Nephron progenitor cell (in vitro differentiated cells): ENCODE measurements at regions not wholly inside any gene's neighbourhood (a gene's known extent, or its start where the extent isn't known, plus 50 kb on each side); places are given as distances from the start of the nearest gene placed in this dataset.

Experiments
- DNase-seq: peaks from one replicate; pipeline ENCODE4 v3.0.0; 2021
- H3K27ac Mint-ChIP-seq: 2 replicates; pipeline ENCODE4 v1.8.0; 2021; ENCODE audit warnings: mild to moderate bottlenecking, moderate library complexity, mixed read lengths
- H3K27me3 Mint-ChIP-seq: 2 replicates; pipeline ENCODE4 v1.8.0; 2021; ENCODE audit warnings: mild to moderate bottlenecking, low read depth, mixed read lengths; ENCODE audit not compliant: poor library complexity
- H3K36me3 Mint-ChIP-seq: 2 replicates; pipeline ENCODE4 v1.8.0; 2021; ENCODE audit warnings: low read depth, mixed read lengths
- H3K4me1 Mint-ChIP-seq: 2 replicates; pipeline ENCODE4 v1.8.0; 2021; ENCODE audit warnings: mixed read lengths
- H3K4me3 Mint-ChIP-seq: 2 replicates; pipeline ENCODE4 v1.8.0; 2021; ENCODE audit warnings: mild to moderate bottlenecking, moderate library complexity, mixed read lengths
- H3K9me3 Mint-ChIP-seq: 2 replicates; pipeline ENCODE4 v1.8.0; 2021; ENCODE audit warnings: mild to moderate bottlenecking, moderate library complexity, mixed read lengths
- TF ChIP-seq, protein P1 (sequence below): fragments of 200-600 bp; sonication (generic); IDR thresholded peaks from 2 replicates; pipeline ENCODE4 v1.5.0; 2021; ENCODE audit warnings: antibody characterized with exemption

DNA sequence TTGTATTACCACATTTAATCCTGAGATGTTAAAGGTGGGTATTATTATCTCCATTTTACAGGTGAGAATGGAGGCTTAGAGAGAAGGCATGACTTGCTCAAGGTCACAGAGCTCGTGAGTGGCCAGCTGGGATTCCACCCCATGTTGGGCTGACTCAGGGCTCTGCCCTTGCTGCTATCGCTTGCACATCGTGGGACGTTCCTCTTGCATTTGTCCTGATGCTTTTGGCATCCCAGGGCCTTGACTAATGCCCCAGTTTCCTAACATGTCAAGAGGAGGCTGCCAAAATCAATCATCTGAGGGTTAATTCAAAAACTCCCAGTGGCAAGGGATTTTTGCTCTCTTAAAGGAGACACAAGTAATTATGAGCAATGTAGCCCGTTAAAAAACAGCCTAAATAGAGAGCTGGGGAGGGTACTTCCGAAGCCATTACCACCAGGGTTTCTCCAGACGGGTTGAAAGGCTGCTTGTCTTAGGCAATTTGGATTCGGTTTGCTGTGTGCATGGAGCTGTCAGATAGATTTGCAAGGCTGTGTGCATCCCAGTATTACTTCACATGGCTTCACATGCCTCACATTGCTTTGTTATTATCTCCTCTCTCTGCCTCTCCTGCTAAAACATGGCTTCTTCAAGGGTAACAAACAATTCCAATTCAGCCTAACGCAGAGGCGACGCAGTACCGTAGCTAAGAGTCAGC lies 347.4 kb downstream of the DRD1 start:
- Mint-ChIP-seq H3K27me3 (peaks cover 9% of the 10 kb centered on the region), H3K36me3 (no peaks in the 10 kb centered on the region), H3K27ac (no peak overlapping the region), H3K4me1 (peaks cover 12% of the 10 kb centered on the region), H3K4me3 (no peak overlapping the region), H3K9me3 (peaks cover 5% of the 10 kb centered on the region)
- no peak for DNase-seq
- TF ChIP-seq, protein P1, sequence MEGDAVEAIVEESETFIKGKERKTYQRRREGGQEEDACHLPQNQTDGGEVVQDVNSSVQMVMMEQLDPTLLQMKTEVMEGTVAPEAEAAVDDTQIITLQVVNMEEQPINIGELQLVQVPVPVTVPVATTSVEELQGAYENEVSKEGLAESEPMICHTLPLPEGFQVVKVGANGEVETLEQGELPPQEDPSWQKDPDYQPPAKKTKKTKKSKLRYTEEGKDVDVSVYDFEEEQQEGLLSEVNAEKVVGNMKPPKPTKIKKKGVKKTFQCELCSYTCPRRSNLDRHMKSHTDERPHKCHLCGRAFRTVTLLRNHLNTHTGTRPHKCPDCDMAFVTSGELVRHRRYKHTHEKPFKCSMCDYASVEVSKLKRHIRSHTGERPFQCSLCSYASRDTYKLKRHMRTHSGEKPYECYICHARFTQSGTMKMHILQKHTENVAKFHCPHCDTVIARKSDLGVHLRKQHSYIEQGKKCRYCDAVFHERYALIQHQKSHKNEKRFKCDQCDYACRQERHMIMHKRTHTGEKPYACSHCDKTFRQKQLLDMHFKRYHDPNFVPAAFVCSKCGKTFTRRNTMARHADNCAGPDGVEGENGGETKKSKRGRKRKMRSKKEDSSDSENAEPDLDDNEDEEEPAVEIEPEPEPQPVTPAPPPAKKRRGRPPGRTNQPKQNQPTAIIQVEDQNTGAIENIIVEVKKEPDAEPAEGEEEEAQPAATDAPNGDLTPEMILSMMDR, result no peak

DNA sequence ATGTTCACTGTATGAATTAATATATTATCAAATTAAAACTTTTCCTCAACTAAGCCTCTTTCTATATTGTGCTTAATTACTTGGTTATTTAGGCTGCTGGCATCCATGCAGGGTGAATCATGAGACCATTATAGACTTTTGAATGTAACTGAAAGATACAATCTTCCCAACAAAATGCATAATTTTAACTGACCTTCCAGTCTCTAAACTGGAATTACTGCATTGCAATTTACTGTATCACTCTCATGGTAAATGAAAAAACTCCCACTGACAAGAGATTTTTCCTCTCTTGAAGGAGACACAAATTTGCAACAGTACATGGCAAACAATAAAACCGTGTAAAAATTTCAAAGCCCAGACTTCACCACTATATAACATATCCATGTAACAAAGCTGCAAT lies 349.5 kb downstream of the DRD1 start:
- no peaks in the 10 kb centered on the region for H3K36me3 Mint-ChIP-seq
- peaks cover 12% of the 10 kb centered on the region for H3K4me1 Mint-ChIP-seq
- H3K27ac Mint-ChIP-seq, result no peak overlapping the region
- H3K4me3 Mint-ChIP-seq, result no peak overlapping the region
- H3K27me3 Mint-ChIP-seq, result peaks cover 6% of the 10 kb centered on the region
- peaks cover 5% of the 10 kb centered on the region for H3K9me3 Mint-ChIP-seq
- TF ChIP-seq, protein P1, result no peak
- DNase-seq, result no peak

DNA sequence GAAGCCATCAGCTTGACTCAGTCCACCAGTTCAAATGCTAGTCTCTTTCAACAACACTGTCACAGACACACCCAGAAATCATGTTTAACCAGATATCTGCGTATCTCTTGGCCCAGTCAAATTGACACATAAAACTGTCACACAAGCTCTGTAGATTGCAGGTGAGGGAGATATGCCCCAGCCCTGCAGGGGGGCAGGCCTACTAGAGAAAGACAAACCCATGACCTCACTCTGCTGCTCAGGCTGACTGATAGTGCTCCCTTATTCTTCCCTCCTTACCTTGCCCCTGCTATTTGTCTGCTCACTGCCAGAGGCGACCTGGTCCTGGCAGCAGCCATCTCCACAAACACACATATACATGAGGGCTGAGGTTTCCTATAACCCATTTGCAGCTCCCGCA lies 351.3 kb downstream of the DRD1 start:
- no peak overlapping the region for H3K4me3 Mint-ChIP-seq
- DNase-seq, result no peak
- TF ChIP-seq, protein P1, result no peak
- peaks cover 4% of the 10 kb centered on the region for H3K27me3 Mint-ChIP-seq
- peaks cover 12% of the 10 kb centered on the region for H3K4me1 Mint-ChIP-seq
- H3K36me3 Mint-ChIP-seq, result no peaks in the 10 kb centered on the region
- peaks cover 5% of the 10 kb centered on the region for H3K9me3 Mint-ChIP-seq
- H3K27ac Mint-ChIP-seq, result no peak overlapping the region

DNA sequence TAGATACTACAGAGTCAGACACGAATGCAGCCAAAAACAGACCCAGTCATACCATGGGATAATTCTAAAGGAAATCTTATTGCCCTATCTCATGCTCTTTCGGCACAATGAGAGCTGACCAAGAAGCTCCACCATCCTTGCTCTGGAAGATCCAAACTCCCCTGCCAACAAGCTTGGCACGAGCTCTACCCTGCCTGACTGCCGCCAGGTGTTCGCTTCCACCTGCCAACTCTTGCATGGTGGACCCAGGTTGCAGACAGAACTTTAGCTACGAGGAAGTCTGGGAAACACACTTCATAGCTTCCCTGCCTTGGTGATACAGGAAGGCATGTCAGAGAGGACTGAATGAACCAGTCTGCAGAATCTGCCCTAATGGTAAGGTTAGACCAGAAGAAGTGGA lies 355.0 kb downstream of the DRD1 start:
- TF ChIP-seq, protein P1, result no peak
- Mint-ChIP-seq H3K9me3 (no peaks in the 10 kb centered on the region), H3K36me3 (no peaks in the 10 kb centered on the region), H3K27me3 (no peaks in the 10 kb centered on the region), H3K4me1 (peaks cover 12% of the 10 kb centered on the region), H3K27ac (no peak overlapping the region), H3K4me3 (no peak overlapping the region)
- no peak for DNase-seq

DNA sequence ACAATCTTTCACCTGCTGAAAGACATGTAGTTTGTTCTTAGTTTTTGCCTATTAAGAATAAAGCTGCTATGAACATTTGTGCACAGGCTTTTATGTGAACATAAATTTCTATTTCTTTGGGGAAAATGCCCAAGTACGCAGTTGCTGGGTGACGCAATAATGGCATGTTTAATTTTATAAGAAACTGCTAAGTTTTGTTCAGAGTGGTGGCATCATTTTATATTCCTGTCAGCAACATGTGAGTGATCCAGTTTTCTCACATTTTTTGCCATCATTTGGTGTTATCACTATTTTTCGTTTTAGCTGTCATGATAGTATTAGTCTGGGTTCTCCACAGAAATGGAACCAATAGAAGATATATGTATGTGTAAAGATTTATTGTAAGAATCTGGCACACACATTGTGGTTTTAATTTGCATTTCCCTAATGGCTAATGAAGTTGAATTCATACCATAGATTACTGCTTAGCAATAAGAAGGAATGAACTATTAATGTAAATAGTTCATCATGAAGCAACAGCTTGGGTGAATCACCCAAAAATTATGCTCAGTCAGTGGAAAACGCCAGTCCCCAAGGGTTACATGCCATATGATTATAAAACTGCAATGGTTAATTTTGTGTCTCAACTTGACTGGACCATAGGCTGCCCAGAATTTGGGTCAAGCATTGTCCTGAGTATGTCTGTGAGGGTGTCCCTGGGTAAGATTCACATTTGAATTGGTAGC lies 358.6 kb downstream of the MSX2 start:
- H3K27ac Mint-ChIP-seq, result no peak overlapping the region
- H3K36me3 Mint-ChIP-seq, result no peaks in the 10 kb centered on the region
- H3K27me3 Mint-ChIP-seq, result no peaks in the 10 kb centered on the region
- TF ChIP-seq, protein P1, result no peak
- DNase-seq, result no peak
- H3K4me1 Mint-ChIP-seq, result no peaks in the 10 kb centered on the region
- no peak overlapping the region for H3K4me3 Mint-ChIP-seq
- no peaks in the 10 kb centered on the region for H3K9me3 Mint-ChIP-seq

DNA sequence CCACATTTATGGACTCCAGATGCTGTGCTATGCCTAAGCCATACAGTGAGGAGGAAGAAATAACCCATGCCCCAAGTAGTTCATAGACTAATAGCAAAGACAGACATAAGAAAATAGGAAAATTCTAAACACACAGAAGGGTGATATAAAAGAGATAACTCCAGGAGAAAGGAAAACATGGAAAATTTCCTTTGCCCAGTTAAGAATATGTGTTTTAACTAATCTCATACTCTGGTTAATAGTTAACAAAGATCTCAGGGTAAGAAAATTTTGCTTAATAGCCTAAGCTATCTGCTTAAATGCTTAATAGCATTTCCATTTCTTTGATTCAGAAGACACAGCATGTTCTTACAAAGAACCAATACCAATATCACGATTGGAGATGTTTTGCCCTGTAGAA lies 358.0 kb downstream of the MSX2 start:
- DNase-seq, result no peak
- Mint-ChIP-seq H3K4me1 (no peaks in the 10 kb centered on the region), H3K36me3 (no peaks in the 10 kb centered on the region), H3K27me3 (no peaks in the 10 kb centered on the region), H3K9me3 (no peaks in the 10 kb centered on the region), H3K4me3 (no peak overlapping the region), H3K27ac (no peak overlapping the region)
- TF ChIP-seq, protein P1, result no peak
